ENCODE measurements at regions not wholly inside any gene's neighbourhood (a gene's known extent, or its start where the extent isn't known, plus 50 kb on each side); places are given as distances from the start of the nearest gene placed in this dataset.

DNA sequence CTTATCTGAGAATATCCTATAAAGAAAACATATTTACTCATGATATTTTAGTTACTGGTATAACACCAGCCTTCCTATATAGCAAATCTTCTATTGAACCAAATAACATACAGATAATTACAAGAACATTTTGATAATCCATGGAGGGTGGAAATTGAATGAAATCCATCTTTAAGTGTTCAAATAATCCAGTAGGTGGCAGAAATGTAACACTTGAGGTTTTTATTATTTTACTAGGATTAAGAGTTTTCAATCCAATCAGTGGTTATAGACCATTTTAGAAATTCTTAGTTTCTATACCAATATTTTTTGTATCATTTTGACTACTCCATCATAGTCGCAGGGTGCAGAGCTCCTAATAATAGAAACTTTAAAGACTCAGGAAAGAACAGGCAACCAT lies 101.9 kb upstream of the KCNH8 start:
- H3K9me3 ChIP-seq (replicated peaks; ENCODE audit: control insufficient read depth, low read depth, low read length): no peaks in the 10 kb centered on the region
- no peak overlapping the region for H3K4me3 ChIP-seq (ENCODE audit: low read length)
- no peak for DNase-seq
- no peaks in the 10 kb centered on the region for H3K4me1 ChIP-seq (ENCODE audit: control insufficient read depth, insufficient read depth, low read length)
- H3K36me3 ChIP-seq (ENCODE audit: control insufficient read depth, insufficient read depth, low read length): no peaks in the 10 kb centered on the region
- WGBS (ENCODE audit: insufficient coverage): no CpG with 5 or more reads among the region's 1 CpG
- H3K27ac ChIP-seq (ENCODE audit: low read length): no peak overlapping the region
- H3K27me3 ChIP-seq (ENCODE audit: control insufficient read depth, insufficient read depth, low read length): no peaks in the 10 kb centered on the region

DNA sequence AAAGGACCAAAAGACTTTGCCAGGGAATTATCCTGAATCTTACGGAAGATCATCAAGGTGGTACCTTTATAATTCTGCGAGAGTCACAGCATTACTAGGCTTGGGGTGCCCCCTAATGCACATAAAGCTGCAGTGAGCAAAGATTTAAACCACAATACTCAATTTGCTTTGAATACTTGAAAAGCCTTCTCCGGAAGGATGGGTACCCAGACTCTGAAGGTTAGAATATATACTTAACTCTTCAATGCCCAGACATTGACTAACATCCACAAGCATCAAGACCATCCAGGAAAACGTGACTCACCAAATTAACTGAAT lies 117.8 kb upstream of the KCNH8 start:
- no peak for DNase-seq
- no peaks in the 10 kb centered on the region for H3K4me1 ChIP-seq (ENCODE audit: control insufficient read depth, insufficient read depth, low read length)
- H3K27ac ChIP-seq (ENCODE audit: low read length): no peak overlapping the region
- H3K9me3 ChIP-seq (replicated peaks; ENCODE audit: control insufficient read depth, low read depth, low read length): no peaks in the 10 kb centered on the region
- no peaks in the 10 kb centered on the region for H3K36me3 ChIP-seq (ENCODE audit: control insufficient read depth, insufficient read depth, low read length)
- no peaks in the 10 kb centered on the region for H3K27me3 ChIP-seq (ENCODE audit: control insufficient read depth, insufficient read depth, low read length)
- 80% methylated on average over 1 of the region's 4 CpGs for WGBS (ENCODE audit: insufficient coverage)
- H3K4me3 ChIP-seq (ENCODE audit: low read length): no peak overlapping the region

DNA sequence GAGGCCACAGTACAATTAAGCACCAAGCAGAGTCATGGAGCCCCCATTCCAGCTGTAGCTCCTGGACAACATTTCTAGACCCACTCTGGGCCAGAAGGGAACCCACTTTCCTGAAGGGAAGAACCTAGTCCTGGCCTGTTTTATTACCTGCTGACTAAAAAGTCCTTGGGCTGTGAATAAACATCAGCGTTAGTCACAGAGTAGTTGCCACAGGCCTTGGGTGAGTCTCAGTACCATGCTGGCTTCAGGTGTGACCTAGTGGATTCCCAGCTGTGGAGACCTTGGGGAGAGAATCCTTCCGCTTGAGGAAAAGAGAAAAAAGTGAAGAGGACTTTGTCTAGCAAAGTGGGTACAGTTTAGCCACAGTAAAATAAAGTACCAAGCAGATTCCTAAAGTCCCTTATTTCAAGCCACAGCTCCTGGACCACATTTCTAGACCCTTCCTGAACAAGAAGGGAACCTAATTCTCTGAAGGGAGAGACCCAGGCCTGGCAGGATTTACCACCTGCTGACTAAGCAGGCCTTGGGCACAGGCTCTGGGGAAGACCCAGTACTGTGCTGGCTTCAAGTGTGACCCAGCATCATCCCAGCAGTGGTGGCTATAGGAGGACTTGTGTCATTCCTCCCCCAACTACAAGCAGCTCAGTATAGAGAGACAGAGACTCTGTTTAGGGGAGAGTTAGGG lies 118.3 kb upstream of the KCNH8 start:
- Histone ChIP-seq H3K27ac (ENCODE audit: low read length) (no peak overlapping the region), H3K4me3 (ENCODE audit: low read length) (no peak overlapping the region), H3K4me1 (ENCODE audit: control insufficient read depth, insufficient read depth, low read length) (no peaks in the 10 kb centered on the region), H3K27me3 (ENCODE audit: control insufficient read depth, insufficient read depth, low read length) (no peaks in the 10 kb centered on the region), H3K9me3 (replicated peaks; ENCODE audit: control insufficient read depth, low read depth, low read length) (no peaks in the 10 kb centered on the region), H3K36me3 (ENCODE audit: control insufficient read depth, insufficient read depth, low read length) (no peaks in the 10 kb centered on the region)
- no peak for DNase-seq
- 100% methylated on average over 1 of the region's 2 CpGs for WGBS (ENCODE audit: insufficient coverage)

DNA sequence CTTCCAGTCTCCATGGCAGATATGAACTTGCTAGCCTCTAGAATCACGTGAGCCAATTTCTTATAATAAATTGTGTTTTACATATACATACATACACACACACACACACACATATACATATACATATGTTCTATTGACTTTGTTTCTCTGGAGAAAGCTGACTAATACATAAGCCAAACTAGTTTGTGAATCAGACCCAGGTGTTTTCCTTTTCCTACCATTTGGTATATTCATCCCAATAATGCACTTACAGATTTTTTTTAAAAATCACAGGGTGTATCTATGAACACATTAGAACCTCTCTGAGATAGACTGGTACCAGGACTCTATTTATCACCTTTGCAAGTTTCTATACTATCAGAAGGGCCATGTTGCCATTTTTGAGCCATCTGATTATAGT lies 122.9 kb upstream of the KCNH8 start:
- Histone ChIP-seq H3K9me3 (replicated peaks; ENCODE audit: control insufficient read depth, low read depth, low read length) (no peaks in the 10 kb centered on the region), H3K36me3 (ENCODE audit: control insufficient read depth, insufficient read depth, low read length) (no peaks in the 10 kb centered on the region), H3K4me3 (ENCODE audit: low read length) (no peak overlapping the region), H3K27ac (ENCODE audit: low read length) (no peak overlapping the region), H3K27me3 (ENCODE audit: control insufficient read depth, insufficient read depth, low read length) (no peaks in the 10 kb centered on the region), H3K4me1 (ENCODE audit: control insufficient read depth, insufficient read depth, low read length) (no peaks in the 10 kb centered on the region)
- no peak for DNase-seq
- WGBS (ENCODE audit: insufficient coverage): no CpG with 5 or more reads among the region's 1 CpG

DNA sequence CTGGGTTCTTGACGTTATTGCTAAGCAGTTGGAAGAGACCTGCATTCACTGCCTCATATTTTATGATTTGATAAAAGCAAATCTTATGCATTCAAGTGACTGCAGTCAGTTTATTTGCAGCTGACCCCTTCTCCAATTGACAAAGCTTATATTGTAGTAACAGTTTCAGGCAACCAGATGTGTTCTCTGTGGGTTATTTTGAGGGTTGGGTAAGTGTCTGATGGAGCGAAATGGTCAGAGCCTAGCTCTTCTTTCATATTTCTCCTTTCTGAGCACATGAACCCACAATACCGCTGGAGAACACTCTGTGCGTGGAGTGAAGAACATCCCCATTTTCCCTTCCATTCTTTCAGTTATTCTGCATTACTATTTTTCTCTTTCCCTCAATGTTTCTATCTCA lies 125.8 kb upstream of the KCNH8 start:
- no peaks in the 10 kb centered on the region for H3K27me3 ChIP-seq (ENCODE audit: control insufficient read depth, insufficient read depth, low read length)
- no CpG with 5 or more reads among the region's 4 CpGs for WGBS (ENCODE audit: insufficient coverage)

DNA sequence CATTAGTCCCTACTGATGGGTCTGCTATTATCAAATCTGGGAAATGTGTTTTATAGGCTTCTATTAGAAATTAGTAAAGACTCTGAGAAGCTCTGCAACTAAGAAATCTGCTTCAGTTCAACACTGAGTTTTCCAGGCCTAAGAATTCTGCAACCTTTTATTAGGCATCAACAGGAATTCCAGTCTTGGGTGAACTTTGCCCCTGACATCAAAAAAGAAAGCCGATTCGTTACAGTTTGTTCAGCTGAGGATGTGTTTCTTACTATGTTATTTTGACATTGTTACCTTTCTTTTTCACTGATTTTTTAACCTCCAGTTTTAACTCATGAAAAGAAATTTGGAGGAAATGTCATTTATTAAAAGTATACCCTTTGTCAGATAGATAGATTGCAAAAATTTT lies 131.5 kb upstream of the KCNH8 start:
- H3K27ac ChIP-seq (ENCODE audit: low read length): no peak overlapping the region
- no peaks in the 10 kb centered on the region for H3K27me3 ChIP-seq (ENCODE audit: control insufficient read depth, insufficient read depth, low read length)
- no CpG with 5 or more reads among the region's 2 CpGs for WGBS (ENCODE audit: insufficient coverage)
- no peaks in the 10 kb centered on the region for H3K36me3 ChIP-seq (ENCODE audit: control insufficient read depth, insufficient read depth, low read length)
- DNase-seq: no peak
- no peaks in the 10 kb centered on the region for H3K4me1 ChIP-seq (ENCODE audit: control insufficient read depth, insufficient read depth, low read length)
- no peaks in the 10 kb centered on the region for H3K9me3 ChIP-seq (replicated peaks; ENCODE audit: control insufficient read depth, low read depth, low read length)
- no peak overlapping the region for H3K4me3 ChIP-seq (ENCODE audit: low read length)

More for the DNA sequence above, 125.8 kb upstream of the KCNH8 start:
- DNase-seq: no peak
- Histone ChIP-seq H3K4me1 (ENCODE audit: control insufficient read depth, insufficient read depth, low read length) (no peaks in the 10 kb centered on the region), H3K36me3 (ENCODE audit: control insufficient read depth, insufficient read depth, low read length) (no peaks in the 10 kb centered on the region), H3K4me3 (ENCODE audit: low read length) (no peak overlapping the region), H3K27ac (ENCODE audit: low read length) (no peak overlapping the region), H3K9me3 (replicated peaks; ENCODE audit: control insufficient read depth, low read depth, low read length) (no peaks in the 10 kb centered on the region)

DNA sequence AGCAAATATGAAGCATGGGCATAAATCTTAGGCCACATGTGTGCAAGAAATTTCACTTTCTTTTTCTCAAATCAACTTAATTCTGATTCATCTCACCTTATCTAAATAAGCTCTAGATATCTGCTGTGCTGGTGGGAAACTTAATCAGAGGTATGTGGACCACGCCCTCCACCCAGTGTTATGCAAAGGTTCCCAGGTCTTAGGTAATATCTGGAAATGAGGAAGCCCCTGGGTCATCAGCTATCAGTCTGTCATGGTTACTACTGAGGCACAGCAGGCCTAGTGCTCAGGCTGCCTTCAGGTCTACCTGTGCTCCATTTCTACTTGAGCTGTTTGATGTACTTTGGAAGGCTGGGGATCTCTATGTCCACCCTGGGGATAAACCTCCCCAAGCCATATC lies 134.4 kb upstream of the KCNH8 start:
- no peaks in the 10 kb centered on the region for H3K36me3 ChIP-seq (ENCODE audit: control insufficient read depth, insufficient read depth, low read length)
- no peaks in the 10 kb centered on the region for H3K4me1 ChIP-seq (ENCODE audit: control insufficient read depth, insufficient read depth, low read length)
- WGBS (ENCODE audit: insufficient coverage): no CpG with 5 or more reads among the region's 1 CpG
- no peaks in the 10 kb centered on the region for H3K27me3 ChIP-seq (ENCODE audit: control insufficient read depth, insufficient read depth, low read length)
- no peaks in the 10 kb centered on the region for H3K9me3 ChIP-seq (replicated peaks; ENCODE audit: control insufficient read depth, low read depth, low read length)
- DNase-seq: no peak
- no peak overlapping the region for H3K27ac ChIP-seq (ENCODE audit: low read length)
- H3K4me3 ChIP-seq (ENCODE audit: low read length): no peak overlapping the region

DNA sequence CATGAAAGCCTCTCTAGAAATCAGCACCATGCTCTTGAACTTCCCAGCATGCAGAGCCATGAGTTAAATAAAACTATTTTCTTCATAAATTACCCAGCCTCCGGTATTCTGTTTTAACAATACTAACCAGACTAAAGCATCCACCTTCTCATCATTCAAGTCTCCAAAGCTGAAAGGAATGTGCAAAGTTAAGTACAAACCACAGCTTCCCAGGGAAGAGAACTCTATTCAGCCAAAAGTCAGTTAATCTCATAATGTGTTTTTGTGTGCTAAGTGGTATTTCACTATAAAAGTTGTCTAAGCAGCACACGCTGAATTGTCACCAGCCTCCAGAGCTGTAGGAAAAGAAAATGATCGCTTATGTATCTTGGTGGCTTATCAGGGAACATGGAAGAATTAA lies 135.5 kb upstream of the KCNH8 start:
- Histone ChIP-seq H3K4me3 (ENCODE audit: low read length) (no peak overlapping the region), H3K27ac (ENCODE audit: low read length) (no peak overlapping the region), H3K9me3 (replicated peaks; ENCODE audit: control insufficient read depth, low read depth, low read length) (no peaks in the 10 kb centered on the region), H3K27me3 (ENCODE audit: control insufficient read depth, insufficient read depth, low read length) (no peaks in the 10 kb centered on the region), H3K4me1 (ENCODE audit: control insufficient read depth, insufficient read depth, low read length) (no peaks in the 10 kb centered on the region), H3K36me3 (ENCODE audit: control insufficient read depth, insufficient read depth, low read length) (no peaks in the 10 kb centered on the region)
- DNase-seq: no peak
- WGBS (ENCODE audit: insufficient coverage): no CpG with 5 or more reads among the region's 3 CpGs

DNA sequence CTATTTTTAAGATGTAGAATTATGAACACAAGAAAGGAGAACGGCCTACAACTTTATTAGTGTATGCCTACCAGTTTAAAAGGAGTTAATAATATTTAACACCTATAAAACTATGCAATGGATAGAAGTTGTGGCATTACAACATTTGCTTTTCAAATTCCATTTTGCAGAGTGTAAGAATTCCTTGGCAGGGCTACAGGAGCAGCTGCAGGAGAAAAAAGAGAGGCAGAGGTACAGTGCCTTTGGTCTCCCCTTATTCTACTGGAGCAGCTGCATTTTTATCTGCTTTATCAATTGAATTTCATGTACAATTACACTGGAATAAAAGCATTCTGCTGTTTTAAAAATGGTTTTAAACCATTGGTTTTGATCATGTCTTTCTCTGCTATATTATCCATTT lies 145.7 kb upstream of the KCNH8 start:
- Histone ChIP-seq H3K27me3 (ENCODE audit: control insufficient read depth, insufficient read depth, low read length) (no peaks in the 10 kb centered on the region), H3K9me3 (replicated peaks; ENCODE audit: control insufficient read depth, low read depth, low read length) (no peaks in the 10 kb centered on the region), H3K27ac (ENCODE audit: low read length) (no peak overlapping the region), H3K4me1 (ENCODE audit: control insufficient read depth, insufficient read depth, low read length) (peaks cover 8% of the 10 kb centered on the region), H3K36me3 (ENCODE audit: control insufficient read depth, insufficient read depth, low read length) (no peaks in the 10 kb centered on the region), H3K4me3 (ENCODE audit: low read length) (no peak overlapping the region)
- WGBS (ENCODE audit: insufficient coverage): no CpG with 5 or more reads among the region's 1 CpG
- DNase-seq: peak; percentile 64

DNA sequence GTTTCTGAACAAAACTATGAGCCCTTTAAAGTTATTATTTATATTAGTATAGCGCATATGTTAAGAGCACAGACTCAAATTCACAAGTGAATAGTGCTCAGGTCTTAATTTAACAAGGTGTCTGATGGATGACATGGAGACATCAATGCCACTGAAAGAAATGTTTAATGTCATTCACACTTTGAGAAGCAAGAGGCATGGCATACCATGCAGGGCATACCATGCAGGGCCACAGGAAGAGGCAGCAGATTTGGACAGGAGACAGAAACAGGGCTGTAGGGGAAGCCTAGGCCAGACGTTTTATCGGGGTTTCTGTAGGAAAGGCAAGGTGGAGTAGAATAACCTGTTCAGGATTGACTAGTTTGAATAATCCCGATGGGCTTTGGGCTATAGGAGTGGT lies 150.2 kb upstream of the KCNH8 start:
- no peak for DNase-seq
- no peaks in the 10 kb centered on the region for H3K9me3 ChIP-seq (replicated peaks; ENCODE audit: control insufficient read depth, low read depth, low read length)
- no peak overlapping the region for H3K27ac ChIP-seq (ENCODE audit: low read length)
- H3K36me3 ChIP-seq (ENCODE audit: control insufficient read depth, insufficient read depth, low read length): no peaks in the 10 kb centered on the region
- H3K4me1 ChIP-seq (ENCODE audit: control insufficient read depth, insufficient read depth, low read length): peaks cover 5% of the 10 kb centered on the region
- no peaks in the 10 kb centered on the region for H3K27me3 ChIP-seq (ENCODE audit: control insufficient read depth, insufficient read depth, low read length)
- WGBS (ENCODE audit: insufficient coverage): 67% methylated on average over 3 of the region's 4 CpGs
- no peak overlapping the region for H3K4me3 ChIP-seq (ENCODE audit: low read length)

DNA sequence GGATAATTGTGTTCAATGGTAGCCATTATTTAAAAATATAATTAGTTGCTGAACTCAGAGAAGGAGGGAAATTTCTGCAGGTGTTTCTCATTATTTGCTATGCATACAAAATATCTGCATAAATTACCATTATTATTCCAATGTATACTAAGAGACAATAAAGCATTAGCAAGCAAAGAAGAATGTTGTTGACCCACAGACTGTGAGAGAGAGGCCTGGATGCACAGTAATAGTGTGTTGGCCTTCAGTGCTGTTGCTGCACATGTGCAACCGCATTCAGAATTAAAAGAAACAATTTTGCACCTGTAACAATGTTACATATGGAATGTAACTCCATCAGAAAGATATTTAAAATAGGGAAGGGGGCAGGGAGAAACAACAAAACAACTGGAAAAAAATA lies 155.6 kb upstream of the KCNH8 start:
- Histone ChIP-seq H3K36me3 (ENCODE audit: control insufficient read depth, insufficient read depth, low read length) (no peaks in the 10 kb centered on the region), H3K4me1 (ENCODE audit: control insufficient read depth, insufficient read depth, low read length) (no peaks in the 10 kb centered on the region), H3K9me3 (replicated peaks; ENCODE audit: control insufficient read depth, low read depth, low read length) (no peaks in the 10 kb centered on the region), H3K27me3 (ENCODE audit: control insufficient read depth, insufficient read depth, low read length) (peaks cover 2% of the 10 kb centered on the region), H3K27ac (ENCODE audit: low read length) (no peak overlapping the region), H3K4me3 (ENCODE audit: low read length) (no peak overlapping the region)
- no CpG with 5 or more reads among the region's 1 CpG for WGBS (ENCODE audit: insufficient coverage)
- DNase-seq: no peak
